ENCODE measurements at regions not wholly inside any gene's neighbourhood (a gene's known extent, or its start where the extent isn't known, plus 50 kb on each side); places are given as distances from the start of the nearest gene placed in this dataset.

DNA sequence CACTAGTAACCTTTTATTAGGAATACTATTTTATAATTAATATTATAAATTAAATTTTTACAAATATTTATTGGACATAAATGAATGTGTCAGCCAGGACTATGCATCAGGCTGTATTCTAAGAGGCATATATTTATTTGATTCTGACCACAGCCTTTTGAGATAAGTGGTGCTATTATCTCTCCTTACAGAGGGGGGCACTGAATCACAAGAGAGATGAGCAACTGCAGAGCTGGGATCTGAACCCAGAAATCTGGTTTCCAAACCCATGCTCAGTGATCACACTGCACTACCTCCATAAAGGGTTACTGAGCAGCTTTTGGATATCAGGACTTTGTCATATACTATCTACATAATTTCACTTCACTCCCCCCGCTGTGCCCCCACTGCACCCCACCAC is 322.0 kb downstream of the TMA16 start:
- H3K36me3 Mint-ChIP-seq (ENCODE audit: low read depth): no peaks in the 10 kb centered on the region
- no peak overlapping the region for H3K4me3 Mint-ChIP-seq
- H3K4me1 Mint-ChIP-seq: peaks cover 7% of the 10 kb centered on the region
- TF ChIP-seq, protein P1, sequence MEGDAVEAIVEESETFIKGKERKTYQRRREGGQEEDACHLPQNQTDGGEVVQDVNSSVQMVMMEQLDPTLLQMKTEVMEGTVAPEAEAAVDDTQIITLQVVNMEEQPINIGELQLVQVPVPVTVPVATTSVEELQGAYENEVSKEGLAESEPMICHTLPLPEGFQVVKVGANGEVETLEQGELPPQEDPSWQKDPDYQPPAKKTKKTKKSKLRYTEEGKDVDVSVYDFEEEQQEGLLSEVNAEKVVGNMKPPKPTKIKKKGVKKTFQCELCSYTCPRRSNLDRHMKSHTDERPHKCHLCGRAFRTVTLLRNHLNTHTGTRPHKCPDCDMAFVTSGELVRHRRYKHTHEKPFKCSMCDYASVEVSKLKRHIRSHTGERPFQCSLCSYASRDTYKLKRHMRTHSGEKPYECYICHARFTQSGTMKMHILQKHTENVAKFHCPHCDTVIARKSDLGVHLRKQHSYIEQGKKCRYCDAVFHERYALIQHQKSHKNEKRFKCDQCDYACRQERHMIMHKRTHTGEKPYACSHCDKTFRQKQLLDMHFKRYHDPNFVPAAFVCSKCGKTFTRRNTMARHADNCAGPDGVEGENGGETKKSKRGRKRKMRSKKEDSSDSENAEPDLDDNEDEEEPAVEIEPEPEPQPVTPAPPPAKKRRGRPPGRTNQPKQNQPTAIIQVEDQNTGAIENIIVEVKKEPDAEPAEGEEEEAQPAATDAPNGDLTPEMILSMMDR (IDR thresholded peaks at IDR 0.05): no peak
- H3K27ac Mint-ChIP-seq: no peak overlapping the region
- DNase-seq: no peak
- H3K9me3 Mint-ChIP-seq: no peaks in the 10 kb centered on the region
- H3K27me3 Mint-ChIP-seq (ENCODE audit: low read depth, poor library complexity): no peaks in the 10 kb centered on the region

DNA sequence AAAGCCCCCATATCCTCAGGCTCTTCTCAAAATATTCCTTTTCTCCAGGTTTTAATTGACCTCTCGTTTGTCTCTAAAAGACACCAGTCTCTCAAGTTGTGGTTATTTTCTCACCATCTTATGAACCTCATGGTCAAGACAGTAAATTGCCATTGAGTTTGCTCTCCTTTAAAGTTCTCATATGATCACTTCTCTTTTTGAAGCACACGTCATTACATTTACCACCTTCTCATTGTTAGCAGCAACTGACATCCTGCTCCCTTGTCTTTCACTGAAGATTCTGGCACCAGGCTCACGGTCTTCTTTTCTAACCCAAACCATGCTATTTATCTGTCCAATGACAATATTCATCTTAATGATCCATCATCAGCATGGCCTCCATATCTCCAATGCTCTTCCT is 324.2 kb downstream of the TMA16 start:
- Mint-ChIP-seq H3K36me3 (ENCODE audit: low read depth) (no peaks in the 10 kb centered on the region), H3K9me3 (no peaks in the 10 kb centered on the region), H3K4me1 (peaks cover 7% of the 10 kb centered on the region), H3K27ac (no peak overlapping the region), H3K27me3 (ENCODE audit: low read depth, poor library complexity) (no peaks in the 10 kb centered on the region), H3K4me3 (no peak overlapping the region)
- TF ChIP-seq, protein P1 (IDR thresholded peaks at IDR 0.05): no peak
- DNase-seq: no peak

DNA sequence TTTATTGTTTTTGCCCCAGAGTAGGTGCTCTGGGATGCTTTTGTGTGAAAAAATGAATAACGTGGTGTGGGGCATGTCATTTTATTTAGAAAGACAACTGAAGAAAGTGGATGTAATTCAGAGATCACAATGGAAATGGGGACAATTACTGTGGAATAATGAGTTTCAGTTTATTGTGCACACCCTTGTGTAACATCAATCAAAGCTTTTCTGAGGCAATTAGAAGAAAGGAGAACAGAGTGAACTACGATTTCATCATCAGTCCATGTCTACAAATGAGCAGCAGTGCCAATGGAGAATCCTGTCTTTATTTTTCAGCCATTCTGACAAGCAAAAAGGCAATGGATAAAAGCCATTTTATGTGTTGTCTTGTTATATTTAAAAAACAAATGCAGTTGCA is 339.2 kb downstream of the TMA16 start:
- Mint-ChIP-seq H3K4me3 (no peak overlapping the region), H3K27ac (no peak overlapping the region), H3K36me3 (ENCODE audit: low read depth) (no peaks in the 10 kb centered on the region), H3K4me1 (no peaks in the 10 kb centered on the region), H3K27me3 (ENCODE audit: low read depth, poor library complexity) (no peaks in the 10 kb centered on the region), H3K9me3 (no peaks in the 10 kb centered on the region)
- TF ChIP-seq, protein P1 (IDR thresholded peaks at IDR 0.05): no peak
- no peak for DNase-seq

DNA sequence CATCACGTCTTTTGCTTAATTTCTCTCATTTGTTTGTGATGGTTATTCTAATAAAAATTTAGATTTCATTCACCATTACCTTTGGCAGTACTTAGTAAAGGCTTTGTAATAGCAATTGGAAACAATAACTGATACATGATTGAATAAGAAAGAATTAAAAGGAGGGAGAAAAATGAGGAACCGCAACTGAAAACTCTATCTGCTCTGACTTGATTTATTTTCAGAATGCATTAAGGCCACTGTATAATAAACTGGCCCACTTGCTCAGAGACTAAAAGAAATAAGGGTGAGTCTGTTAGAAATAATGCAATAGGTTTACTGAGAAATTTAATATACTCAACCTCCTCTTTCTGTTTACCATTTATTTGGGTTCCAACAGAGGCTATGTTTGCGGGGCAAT is 351.5 kb downstream of the TMA16 start:
- no peak overlapping the region for H3K4me3 Mint-ChIP-seq
- H3K27ac Mint-ChIP-seq: no peak overlapping the region
- no peaks in the 10 kb centered on the region for H3K36me3 Mint-ChIP-seq (ENCODE audit: low read depth)
- DNase-seq: no peak
- TF ChIP-seq, protein P1 (IDR thresholded peaks at IDR 0.05): no peak
- no peaks in the 10 kb centered on the region for H3K9me3 Mint-ChIP-seq
- H3K27me3 Mint-ChIP-seq (ENCODE audit: low read depth, poor library complexity): no peaks in the 10 kb centered on the region
- no peaks in the 10 kb centered on the region for H3K4me1 Mint-ChIP-seq

DNA sequence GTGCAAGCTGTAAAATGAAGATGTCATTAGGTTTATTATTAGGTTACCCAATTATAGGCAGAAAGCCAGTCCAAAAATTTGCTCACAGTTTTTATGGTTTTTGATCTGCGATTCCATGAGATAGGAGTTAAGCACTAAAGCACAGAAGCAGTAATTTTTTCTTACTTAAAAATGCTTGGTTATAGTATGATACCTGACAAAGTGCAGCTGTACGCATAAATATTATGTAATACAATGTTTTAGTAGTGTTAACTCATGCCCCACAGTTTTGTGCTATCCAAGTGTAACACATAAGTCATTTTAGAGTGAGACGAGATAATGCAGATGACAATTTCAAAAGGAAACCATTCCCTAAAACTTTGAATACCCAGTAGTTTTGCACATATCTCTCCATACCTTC is 357.8 kb downstream of the TMA16 start:
- Mint-ChIP-seq H3K36me3 (ENCODE audit: low read depth) (no peaks in the 10 kb centered on the region), H3K27ac (no peak overlapping the region), H3K27me3 (ENCODE audit: low read depth, poor library complexity) (no peaks in the 10 kb centered on the region), H3K4me3 (no peak overlapping the region), H3K9me3 (no peaks in the 10 kb centered on the region), H3K4me1 (no peaks in the 10 kb centered on the region)
- no peak for DNase-seq
- TF ChIP-seq, protein P1 (IDR thresholded peaks at IDR 0.05): no peak

DNA sequence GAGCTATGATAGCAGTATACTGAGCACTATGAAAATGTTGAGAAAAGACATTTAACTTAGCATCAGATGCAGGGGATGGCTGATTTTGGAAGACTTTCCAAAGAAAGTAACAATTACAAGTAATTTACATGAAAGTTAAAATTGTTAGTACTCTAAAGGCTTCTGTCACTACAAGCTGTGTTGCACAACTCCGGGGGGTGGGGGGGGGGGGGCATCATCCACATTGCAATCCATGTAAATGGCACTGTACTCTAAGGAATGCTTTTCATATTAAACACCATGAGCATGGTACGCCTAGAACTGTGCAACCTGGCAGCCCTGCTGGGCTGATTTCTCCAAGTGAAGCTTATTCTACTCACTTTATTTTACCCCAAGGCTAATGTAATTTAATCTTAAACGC is 363.4 kb downstream of the TMA16 start:
- TF ChIP-seq, protein P1 (IDR thresholded peaks at IDR 0.05): no peak
- no peaks in the 10 kb centered on the region for H3K4me1 Mint-ChIP-seq
- no peaks in the 10 kb centered on the region for H3K36me3 Mint-ChIP-seq (ENCODE audit: low read depth)
- H3K27ac Mint-ChIP-seq: no peak overlapping the region
- H3K4me3 Mint-ChIP-seq: no peak overlapping the region
- no peaks in the 10 kb centered on the region for H3K27me3 Mint-ChIP-seq (ENCODE audit: low read depth, poor library complexity)
- H3K9me3 Mint-ChIP-seq: no peaks in the 10 kb centered on the region
- DNase-seq: no peak

Data from nephron progenitor cell (in vitro differentiated cells).